Fibroblast of the aortic adventitia (primary cell): ENCODE measurements at regions not wholly inside any gene's neighbourhood (a gene's known extent, or its start where the extent isn't known, plus 50 kb on each side); places are given as distances from the start of the nearest gene placed in this dataset.

Source experiments
- DNase-seq: peaks from one replicate; pipeline ENCODE4 v3.0.0-alpha.2; 2010; ENCODE audit warnings: low read depth
- H3K4me3 ChIP-seq: 2 replicates; pipeline ENCODE4 v1.5.1; 2011; ENCODE audit warnings: low read depth, mild to moderate bottlenecking, control low read depth, low read length, moderate library complexity
- TF ChIP-seq, protein P1 (sequence below): IDR thresholded peaks from 2 replicates; pipeline ENCODE4 v1.5.1; 2011; ENCODE audit warnings: mild to moderate bottlenecking, low read length, control low read depth, inconsistent platforms; ENCODE audit not compliant: insufficient read depth

DNA sequence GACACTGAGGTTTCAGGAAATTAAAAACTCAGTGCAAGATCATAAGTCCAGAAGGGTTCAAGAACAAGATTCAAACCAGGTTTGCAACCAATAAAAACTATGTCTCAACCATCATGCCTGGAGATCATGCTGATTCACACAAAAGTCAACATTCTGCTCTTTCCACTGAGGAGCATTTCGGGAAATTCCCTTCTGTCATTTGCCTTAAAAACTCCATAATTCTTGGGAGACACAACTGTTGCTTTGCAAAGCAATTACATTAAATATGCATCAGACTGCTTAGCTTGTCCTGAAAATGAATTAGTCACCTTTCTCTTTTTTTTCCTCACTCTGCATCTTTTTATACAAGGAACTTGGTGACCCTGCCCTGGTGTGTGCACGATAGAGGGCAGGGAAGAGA is 275.9 kb upstream of the ZNF462 start:
- no peak overlapping the region for H3K4me3 ChIP-seq
- TF ChIP-seq, protein P1, sequence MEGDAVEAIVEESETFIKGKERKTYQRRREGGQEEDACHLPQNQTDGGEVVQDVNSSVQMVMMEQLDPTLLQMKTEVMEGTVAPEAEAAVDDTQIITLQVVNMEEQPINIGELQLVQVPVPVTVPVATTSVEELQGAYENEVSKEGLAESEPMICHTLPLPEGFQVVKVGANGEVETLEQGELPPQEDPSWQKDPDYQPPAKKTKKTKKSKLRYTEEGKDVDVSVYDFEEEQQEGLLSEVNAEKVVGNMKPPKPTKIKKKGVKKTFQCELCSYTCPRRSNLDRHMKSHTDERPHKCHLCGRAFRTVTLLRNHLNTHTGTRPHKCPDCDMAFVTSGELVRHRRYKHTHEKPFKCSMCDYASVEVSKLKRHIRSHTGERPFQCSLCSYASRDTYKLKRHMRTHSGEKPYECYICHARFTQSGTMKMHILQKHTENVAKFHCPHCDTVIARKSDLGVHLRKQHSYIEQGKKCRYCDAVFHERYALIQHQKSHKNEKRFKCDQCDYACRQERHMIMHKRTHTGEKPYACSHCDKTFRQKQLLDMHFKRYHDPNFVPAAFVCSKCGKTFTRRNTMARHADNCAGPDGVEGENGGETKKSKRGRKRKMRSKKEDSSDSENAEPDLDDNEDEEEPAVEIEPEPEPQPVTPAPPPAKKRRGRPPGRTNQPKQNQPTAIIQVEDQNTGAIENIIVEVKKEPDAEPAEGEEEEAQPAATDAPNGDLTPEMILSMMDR = no peak
- no peak for DNase-seq

DNA sequence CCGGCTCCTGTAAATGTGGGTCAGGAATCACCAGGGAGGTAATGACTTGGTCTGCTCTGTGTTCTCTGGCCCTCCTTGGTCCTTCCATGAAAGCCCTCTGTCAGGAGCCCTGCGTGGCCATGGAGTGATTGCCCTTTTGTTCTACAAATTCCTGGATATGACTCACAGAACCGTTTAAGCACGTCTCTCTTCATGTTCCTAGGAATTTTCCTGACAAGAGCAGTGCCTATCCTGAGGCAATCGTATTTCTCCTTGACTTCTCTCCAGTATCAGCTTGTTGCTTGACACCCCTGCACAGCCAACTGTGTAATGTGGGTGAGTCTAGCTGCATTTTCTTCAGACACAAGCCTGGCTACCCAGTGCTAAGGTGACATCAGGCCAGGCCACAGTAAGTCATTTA is 274.3 kb upstream of the ZNF462 start:
- TF ChIP-seq, protein P1 = no peak
- no peak for DNase-seq
- no peak overlapping the region for H3K4me3 ChIP-seq

DNA sequence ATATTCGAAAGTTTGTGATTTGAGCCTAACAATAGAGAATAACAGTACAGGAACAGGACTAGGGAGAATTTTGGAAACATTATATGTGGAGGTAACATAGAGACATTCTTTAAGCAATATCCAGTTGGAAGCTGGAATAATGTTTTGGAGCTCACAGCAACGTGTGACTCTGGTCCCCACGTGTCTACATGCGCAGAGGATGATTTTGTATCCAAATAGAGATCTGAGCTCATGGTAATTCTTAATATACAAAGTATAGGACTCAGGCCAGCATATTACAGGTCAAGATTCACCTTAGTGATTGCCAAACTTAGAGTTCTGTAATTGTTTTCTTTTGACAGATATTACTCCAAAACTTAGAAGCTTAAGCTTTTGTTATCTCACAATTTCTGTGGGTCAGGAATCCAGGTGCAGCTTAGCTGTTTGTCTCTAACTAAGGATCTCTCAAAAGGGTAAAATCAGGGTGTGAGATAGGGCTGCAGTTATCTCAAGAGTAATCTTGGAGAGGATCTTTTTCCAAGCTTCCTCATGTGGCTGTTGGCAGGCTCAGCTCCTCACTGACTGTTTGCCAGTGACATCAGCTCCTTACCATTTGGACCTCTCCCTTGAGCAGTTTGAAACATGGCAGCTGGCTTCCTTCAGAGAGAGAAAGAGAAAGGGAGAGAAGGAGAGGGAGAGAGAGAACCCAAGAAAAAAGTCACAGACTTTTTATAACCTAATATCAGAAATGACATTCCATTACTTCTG is 272.0 kb upstream of the ZNF462 start:
- DNase-seq = no peak
- TF ChIP-seq, protein P1 = no peak
- no peak overlapping the region for H3K4me3 ChIP-seq

DNA sequence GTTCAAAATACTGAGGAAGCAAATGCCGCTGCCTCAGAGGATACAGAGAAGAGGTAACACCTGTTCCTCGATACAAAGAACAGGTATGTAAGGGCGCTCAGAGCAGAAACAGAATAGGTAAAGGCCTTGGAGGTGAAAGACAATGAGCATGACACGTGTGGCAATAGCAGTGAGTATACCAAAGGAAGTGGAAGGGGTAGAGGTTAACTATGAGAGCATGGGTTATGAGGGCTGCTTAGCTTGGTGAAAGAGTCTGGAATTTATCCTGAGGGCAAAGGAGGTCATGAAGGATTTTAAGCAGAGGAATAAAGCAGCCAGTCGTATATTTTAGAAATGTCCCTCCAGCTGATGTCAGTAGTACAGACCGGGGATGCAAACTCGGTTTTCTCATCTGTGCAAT is 269.8 kb upstream of the ZNF462 start:
- DNase-seq = no peak
- H3K4me3 ChIP-seq = no peak overlapping the region
- TF ChIP-seq, protein P1 = no peak

DNA sequence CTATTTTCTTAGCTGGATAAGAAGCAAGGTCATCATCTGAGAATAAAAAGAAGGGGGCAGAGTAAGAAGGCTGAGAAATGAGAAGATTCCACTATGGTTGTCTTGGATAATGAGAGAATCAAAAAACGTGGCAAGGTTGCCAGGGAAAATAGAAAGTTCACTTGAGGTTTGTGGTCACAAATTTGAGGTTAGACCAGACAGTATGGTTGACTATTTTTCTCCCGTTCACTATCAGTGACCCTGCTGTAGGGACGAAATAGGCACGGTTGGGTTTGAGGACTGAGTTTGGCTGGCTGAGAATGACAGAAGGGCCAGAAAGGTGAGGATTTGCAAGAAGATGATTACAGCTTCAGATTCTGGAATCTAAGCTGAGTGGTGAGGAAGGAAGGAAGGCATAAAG is 266.0 kb upstream of the ZNF462 start:
- no peak overlapping the region for H3K4me3 ChIP-seq
- no peak for DNase-seq
- TF ChIP-seq, protein P1 = no peak

DNA sequence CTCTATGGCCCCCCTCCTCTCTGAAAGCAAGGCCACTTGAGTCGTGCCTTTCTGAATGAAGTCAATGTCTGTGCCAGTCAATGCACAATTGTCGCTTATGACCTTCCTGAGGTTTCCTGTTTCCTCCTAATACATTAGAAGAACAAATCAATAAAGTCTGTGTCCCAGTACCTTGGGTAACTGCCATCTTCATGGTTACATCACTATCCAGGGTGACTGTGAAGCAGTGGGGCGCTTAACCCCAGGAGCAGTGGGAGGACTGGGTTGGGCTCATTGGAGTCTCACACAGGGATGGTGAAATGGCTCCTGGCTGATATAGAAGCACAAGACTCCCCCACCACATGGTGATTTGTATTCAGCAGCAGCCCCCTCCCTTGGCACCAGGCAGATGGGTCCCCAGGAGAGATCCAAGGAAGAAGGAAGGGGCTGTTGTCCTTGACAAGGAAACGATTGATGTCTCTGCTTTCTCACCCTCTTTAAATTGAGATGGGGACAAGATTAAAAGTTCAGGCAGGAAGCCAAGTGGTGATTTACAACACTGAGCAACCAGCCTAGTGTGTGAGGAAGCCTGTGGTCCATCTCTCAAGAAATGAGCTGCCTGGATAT is 261.9 kb upstream of the ZNF462 start:
- TF ChIP-seq, protein P1 = no peak
- H3K4me3 ChIP-seq = no peak overlapping the region
- DNase-seq = no peak
